ENCODE measurements at regions not wholly inside any gene's neighbourhood (a gene's known extent, or its start where the extent isn't known, plus 50 kb on each side); places are given as distances from the start of the nearest gene placed in this dataset.

- H3K4me3 Mint-ChIP-seq: no peak overlapping the region
- no peaks in the 10 kb centered on the region for H3K36me3 Mint-ChIP-seq (ENCODE audit: low read depth)
- no peak for TF ChIP-seq CTCF (IDR thresholded peaks at IDR 0.05; ENCODE audit: unreplicated experiment in 3 of 3)
- H3K27me3 Mint-ChIP-seq (ENCODE audit: low read depth): peaks cover 19% of the 10 kb centered on the region
- H3K4me1 Mint-ChIP-seq: no peaks in the 10 kb centered on the region
- H3K27ac Mint-ChIP-seq: no peak overlapping the region
- peaks cover 13% of the 10 kb centered on the region for H3K9me3 Mint-ChIP-seq
These were observed 578.6 kb downstream of the MATN1 start for GRCh38 chr1:30144831-30145230.

GRCh38 chr1:30143517-30143916 lies 579.9 kb downstream of the MATN1 start:
- H3K27ac Mint-ChIP-seq: no peak overlapping the region
- H3K4me1 Mint-ChIP-seq: no peaks in the 10 kb centered on the region
- H3K36me3 Mint-ChIP-seq (ENCODE audit: low read depth): no peaks in the 10 kb centered on the region
- no peak for TF ChIP-seq CTCF (IDR thresholded peaks at IDR 0.05; ENCODE audit: unreplicated experiment in 3 of 3)
- peaks cover 22% of the 10 kb centered on the region for H3K27me3 Mint-ChIP-seq (ENCODE audit: low read depth)
- peaks cover 13% of the 10 kb centered on the region for H3K9me3 Mint-ChIP-seq
- H3K4me3 Mint-ChIP-seq: no peak overlapping the region

GRCh38 chr1:30140566-30140965 lies 582.8 kb downstream of the MATN1 start:
- H3K4me3 Mint-ChIP-seq: no peak overlapping the region
- TF ChIP-seq CTCF (IDR thresholded peaks at IDR 0.05; ENCODE audit: unreplicated experiment in 3 of 3): no peak

GRCh38 chr1:30138891-30139290 lies 584.5 kb downstream of the MATN1 start:
- Mint-ChIP-seq H3K27ac (no peak overlapping the region), H3K4me1 (no peaks in the 10 kb centered on the region), H3K4me3 (no peak overlapping the region), H3K27me3 (ENCODE audit: low read depth) (peaks cover 30% of the 10 kb centered on the region), H3K36me3 (ENCODE audit: low read depth) (no peaks in the 10 kb centered on the region), H3K9me3 (peaks cover 4% of the 10 kb centered on the region)
- TF ChIP-seq CTCF (IDR thresholded peaks at IDR 0.05; ENCODE audit: unreplicated experiment in 3 of 3): no peak

More at GRCh38 chr1:30140566-30140965, 582.8 kb downstream of the MATN1 start:
- Mint-ChIP-seq H3K27me3 (ENCODE audit: low read depth) (peaks cover 33% of the 10 kb centered on the region), H3K9me3 (peaks cover 13% of the 10 kb centered on the region), H3K4me1 (no peaks in the 10 kb centered on the region), H3K27ac (no peak overlapping the region), H3K36me3 (ENCODE audit: low read depth) (no peaks in the 10 kb centered on the region)

GRCh38 chr1:30137001-30137400 lies 586.4 kb downstream of the MATN1 start:
- H3K36me3 Mint-ChIP-seq (ENCODE audit: low read depth): no peaks in the 10 kb centered on the region
- H3K4me1 Mint-ChIP-seq: no peaks in the 10 kb centered on the region
- H3K9me3 Mint-ChIP-seq: no peaks in the 10 kb centered on the region
- H3K4me3 Mint-ChIP-seq: no peak overlapping the region
- H3K27me3 Mint-ChIP-seq (ENCODE audit: low read depth): peaks cover 36% of the 10 kb centered on the region
- H3K27ac Mint-ChIP-seq: no peak overlapping the region
- no peak for TF ChIP-seq CTCF (IDR thresholded peaks at IDR 0.05; ENCODE audit: unreplicated experiment in 3 of 3)

GRCh38 chr1:30135698-30136097 lies 587.7 kb downstream of the MATN1 start:
- Mint-ChIP-seq H3K4me1 (no peaks in the 10 kb centered on the region), H3K9me3 (no peaks in the 10 kb centered on the region), H3K36me3 (ENCODE audit: low read depth) (no peaks in the 10 kb centered on the region), H3K27me3 (ENCODE audit: low read depth) (peaks cover 37% of the 10 kb centered on the region), H3K27ac (no peak overlapping the region), H3K4me3 (no peak overlapping the region)
- TF ChIP-seq CTCF (IDR thresholded peaks at IDR 0.05; ENCODE audit: unreplicated experiment in 3 of 3): no peak
